Spleen (tissue), 7 donors: ENCODE measurements at regions not wholly inside any gene's neighbourhood (a gene's known extent, or its start where the extent isn't known, plus 50 kb on each side); places are given as distances from the start of the nearest gene placed in this dataset.

ENCODE experiments used
- CTCF ChIP-seq, 11 experiments: fragments of 200-600 bp in 7 of 11; fragments of 450-650 bp in 4 of 11; sonication (generic) in 4 of 11; IDR thresholded peaks in 8 of 11; conservative IDR thresholded peaks in 3 of 11; 1 replicate in 7 of 11; 2 replicates in 4 of 11; pipeline versions ENCODE4 v1.4.0 to v1.8.0; 2016 to 2021; ENCODE audit warnings: antibody characterized with exemption in 11 of 11, inconsistent platforms in 4 of 11, mild to moderate bottlenecking in 1 of 11
- POLR2A ChIP-seq, 3 donors: fragments of 450-650 bp; IDR thresholded peaks; one replicate each; pipeline ENCODE4 v1.5.1; 2017; ENCODE audit warnings: antibody characterized with exemption in 3 of 3, mild to moderate bottlenecking in 1 of 3
- donor health status: DM: no; HTN: no; CAD: no; lungs with moderate emphysema.
- donor health status: DM: no; HTN: no; CAD: no.
- donor health status: DM: no; HTN: no; CAD: no.

GRCh38 chr5:27524515-27524914 is 486.1 kb upstream of the CDH9 start:
- TF ChIP-seq POLR2A (IDR thresholded peaks at IDR 0.05), result no peak
- TF ChIP-seq CTCF (IDR thresholded peaks at IDR 0.05 in 8 of 11, conservative IDR thresholded peaks at IDR 0.05 in 3 of 11), result no peak
